H54 (cell line): ENCODE measurements at regions not wholly inside any gene's neighbourhood (a gene's known extent, or its start where the extent isn't known, plus 50 kb on each side); places are given as distances from the start of the nearest gene placed in this dataset.

Source experiments
- DNase-seq: peaks from one replicate; pipeline ENCODE4 v3.0.0; 2011; ENCODE audit warnings: low spot score, mixed read lengths; ENCODE audit not compliant: insufficient read length
- FAIRE-seq: peaks from 3 replicates; lab custom pipeline; 2011; peaks lifted over from hg19 to GRCh38; lab: Jason Lieb, UNC
- POLR2A ChIP-seq: IDR thresholded peaks from 2 replicates; pipeline ENCODE4 v1.6.1; 2011; ENCODE audit warnings: low read depth, mild to moderate bottlenecking, low read length

DNA sequence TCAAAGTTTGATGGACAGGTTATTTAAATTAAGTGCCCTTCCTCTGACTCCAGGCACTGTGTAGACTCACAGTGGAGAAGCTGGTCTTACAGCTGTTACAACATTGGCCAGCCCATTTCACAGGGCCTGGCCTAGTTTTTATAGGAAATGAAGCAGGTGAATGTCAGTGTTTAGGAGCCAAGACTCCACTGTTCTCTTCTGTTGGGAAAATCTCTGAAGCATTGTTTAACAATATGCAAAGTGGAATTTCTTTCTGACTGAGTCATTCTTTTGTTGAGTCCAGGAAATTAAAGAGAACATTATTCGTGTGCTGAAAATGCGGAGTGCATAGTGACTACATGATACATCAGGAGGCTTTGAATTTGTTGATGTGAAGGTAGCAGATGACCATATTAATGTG is 64.7 kb downstream of the ARRDC4 start:
- no peak for TF ChIP-seq POLR2A
- DNase-seq (no peak), FAIRE-seq (no peak)

DNA sequence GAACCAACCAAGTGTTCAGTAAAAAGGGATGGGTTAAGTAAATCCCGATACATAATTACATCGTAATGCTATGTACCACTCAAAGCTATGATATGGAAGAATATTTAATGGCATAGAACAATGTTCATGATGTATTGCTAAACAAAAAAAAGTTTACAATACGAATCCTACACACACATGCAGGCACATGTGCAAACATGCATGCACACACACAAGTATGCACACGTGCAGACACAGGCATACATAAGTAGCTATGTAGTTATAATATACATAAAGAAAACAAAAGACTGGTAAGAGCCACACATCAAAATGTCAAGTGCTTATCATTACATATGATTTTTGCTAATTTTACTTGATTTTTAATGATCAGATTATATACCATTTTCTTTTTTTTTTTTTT is 74.2 kb downstream of the ARRDC4 start:
- no peak for DNase-seq
- no peak for TF ChIP-seq POLR2A
- no peak for FAIRE-seq

DNA sequence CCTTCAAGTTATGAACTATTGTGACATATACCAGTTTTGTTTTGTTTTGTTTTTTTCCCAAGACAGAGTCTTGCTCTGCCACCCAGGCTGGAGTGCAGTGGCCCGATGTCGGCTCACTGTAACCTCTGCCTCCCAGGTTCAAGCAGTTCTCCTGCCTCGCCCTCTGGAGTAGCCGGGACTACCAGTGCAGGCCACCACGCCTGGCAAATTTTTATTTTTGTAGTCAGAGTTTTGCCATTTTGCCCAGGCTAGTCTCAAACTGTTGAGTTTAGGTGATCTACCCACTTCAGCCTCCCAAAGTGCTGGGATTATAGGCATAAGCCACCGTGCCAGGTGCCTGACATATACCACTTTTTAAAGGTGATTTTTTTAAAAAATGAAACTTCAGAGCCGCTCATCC is 74.6 kb downstream of the ARRDC4 start:
- FAIRE-seq: no peak
- TF ChIP-seq POLR2A: no peak

DNA sequence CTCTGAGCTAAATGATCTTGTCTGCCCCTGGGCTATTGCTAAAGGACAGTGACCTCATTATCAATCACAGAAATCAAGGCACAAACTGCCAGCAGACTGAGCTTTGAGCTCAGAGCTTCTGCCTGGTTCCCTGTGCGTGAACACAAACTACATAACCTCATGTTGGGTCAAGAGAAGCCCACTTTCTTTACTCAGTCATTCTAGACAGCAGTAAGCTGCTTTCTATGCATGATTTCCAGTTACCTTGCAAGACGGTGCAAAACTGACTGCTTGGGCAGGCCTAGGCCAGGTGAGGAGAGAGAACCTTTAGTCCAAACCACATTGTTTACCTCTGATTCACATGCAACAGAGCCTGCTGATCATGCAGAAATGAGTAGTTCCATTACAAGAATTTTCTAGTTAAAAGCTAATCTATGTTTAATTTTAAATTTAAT is 75.1 kb downstream of the ARRDC4 start:
- no peak for FAIRE-seq
- no peak for DNase-seq
- TF ChIP-seq POLR2A: no peak

More for the DNA sequence above, 74.6 kb downstream of the ARRDC4 start:
- DNase-seq: no peak

DNA sequence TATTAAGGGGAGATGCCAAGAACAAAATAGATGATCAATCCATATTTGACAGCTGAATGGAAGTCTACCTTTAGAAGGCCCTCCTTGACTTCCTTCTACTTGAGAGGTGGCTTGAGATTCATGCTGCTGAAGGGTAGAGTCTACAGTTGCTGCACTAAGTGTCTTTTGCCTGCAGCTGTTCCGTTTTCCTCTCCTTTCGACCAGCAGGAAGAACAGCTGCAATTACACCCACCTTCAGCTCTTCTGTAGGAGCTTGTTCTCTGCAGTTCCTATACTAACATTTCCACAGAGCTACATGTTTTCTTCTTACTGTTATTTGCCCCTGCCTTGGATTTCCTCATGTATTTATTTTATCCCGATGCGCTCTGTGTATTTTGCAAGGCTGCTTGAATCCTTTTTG is 79.1 kb downstream of the ARRDC4 start:
- DNase-seq (no peak), FAIRE-seq (no peak)
- TF ChIP-seq POLR2A: no peak

DNA sequence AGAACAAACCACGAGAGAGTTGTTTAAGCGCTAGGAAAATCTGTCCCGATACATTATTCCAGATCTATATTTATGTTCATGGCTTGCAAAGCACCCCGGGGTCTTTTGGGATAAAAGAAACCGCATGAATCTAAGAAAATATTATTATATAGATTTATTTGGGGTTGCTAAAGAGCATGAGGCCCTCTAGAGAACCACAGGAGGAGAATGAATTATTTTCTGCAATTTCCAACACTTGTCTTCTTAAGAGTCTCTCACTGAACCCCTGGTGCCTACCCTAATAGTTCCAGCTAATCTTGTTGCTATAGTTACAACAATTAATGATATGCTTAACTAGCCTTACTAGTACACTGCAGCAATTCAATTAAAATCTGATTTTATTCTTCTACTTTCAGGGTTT is 79.6 kb downstream of the ARRDC4 start:
- DNase-seq (no peak), FAIRE-seq (no peak)
- TF ChIP-seq POLR2A: no peak

DNA sequence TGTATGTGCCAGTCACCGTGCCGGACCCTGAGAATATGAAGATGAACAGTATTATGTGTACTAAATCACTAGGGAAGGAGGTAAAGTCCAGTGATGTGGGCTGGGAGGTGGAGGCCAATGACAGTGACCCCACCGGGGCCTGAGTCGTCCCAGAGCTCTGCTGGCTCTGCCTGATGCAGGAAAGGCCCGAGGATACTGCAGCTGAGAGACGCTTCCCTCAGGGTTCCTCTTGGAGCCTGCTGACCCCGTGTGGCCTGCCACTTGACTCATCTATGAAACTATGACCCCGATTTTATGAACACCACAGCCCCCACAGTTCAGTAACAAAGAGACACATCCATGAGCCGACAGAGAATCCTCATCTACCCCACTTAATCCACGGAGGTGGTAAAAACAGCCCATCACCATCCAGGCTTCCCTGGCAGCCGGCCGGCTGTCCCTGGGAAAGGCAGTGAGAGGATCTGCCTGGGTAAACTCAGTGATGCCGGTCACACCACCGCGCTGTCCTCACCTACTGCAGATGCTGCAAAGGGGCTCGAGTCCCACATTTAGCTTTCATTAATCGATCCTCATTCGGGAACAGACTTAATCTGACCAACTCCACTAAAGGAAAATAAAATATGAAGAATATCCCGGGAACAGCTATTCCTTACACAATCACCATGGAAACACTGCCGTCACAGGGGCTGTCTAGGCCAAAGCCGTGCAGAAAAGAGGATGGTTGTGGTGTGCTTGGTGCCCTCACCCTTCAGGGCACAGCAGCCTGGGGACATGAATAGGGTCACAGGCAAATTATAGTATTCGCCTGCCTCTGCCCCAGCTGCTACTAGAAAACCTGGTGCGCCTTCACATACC is 82.9 kb downstream of the ARRDC4 start:
- DNase-seq: no peak
- no peak for FAIRE-seq
- no peak for TF ChIP-seq POLR2A

DNA sequence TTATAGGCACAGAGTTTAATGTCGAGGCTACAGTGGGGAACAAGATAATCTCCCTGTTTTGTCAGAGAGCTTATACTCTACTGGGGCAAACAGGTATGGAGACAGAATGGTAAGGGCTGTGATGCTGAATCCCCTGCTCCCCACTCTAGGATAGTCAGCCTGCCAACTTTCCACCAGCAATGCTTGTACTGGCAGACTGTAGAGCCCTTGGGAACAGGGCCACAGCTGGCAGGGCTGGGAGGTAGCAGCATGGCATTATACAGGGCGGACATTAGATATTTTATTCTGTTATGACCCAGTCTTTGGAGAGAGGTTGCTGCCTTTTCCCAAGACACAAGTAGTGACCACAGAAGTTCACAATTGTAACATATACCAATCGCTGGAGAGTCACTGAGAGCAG is 91.2 kb downstream of the ARRDC4 start:
- FAIRE-seq (no peak), DNase-seq (no peak)
- TF ChIP-seq POLR2A: no peak

DNA sequence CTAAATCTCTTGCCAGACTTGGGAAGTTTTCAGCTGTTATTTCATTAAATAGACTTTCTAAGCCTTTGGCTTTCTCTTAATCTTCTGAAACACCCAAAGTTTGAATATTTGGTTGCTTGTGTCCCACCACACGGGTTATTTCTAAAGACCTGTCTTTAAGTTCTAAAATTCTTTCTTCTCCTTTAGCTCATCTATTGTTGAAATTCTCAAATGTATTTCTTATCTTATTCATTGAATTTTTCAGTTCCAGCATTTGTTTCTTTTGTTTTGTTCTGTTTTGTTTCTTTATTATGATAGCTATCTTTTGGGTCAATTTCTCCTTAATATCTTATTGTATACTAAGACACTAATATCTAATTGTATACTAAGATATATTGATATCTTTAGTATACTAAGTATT is 97.0 kb downstream of the ARRDC4 start:
- FAIRE-seq (no peak), DNase-seq (no peak)
- no peak for TF ChIP-seq POLR2A

DNA sequence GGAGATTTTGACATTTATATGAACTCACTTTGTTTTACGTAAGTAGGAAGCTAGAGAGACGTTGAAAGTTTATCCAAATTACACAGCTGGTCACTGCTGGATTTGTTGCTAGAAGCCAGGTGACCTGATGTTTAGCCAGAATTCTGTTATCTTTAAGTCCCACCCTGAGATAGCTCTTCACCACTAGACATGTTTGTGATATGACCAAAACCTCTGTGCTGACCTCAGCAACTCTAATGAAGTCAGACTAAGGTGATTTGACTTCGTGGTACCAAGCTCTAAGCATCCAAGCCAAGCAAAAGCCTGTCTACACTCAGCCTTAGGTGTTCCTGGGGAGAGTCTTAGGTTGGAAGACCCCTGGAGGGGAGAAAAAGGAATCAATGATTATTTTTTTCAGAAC is 102.4 kb downstream of the ARRDC4 start:
- TF ChIP-seq POLR2A: no peak
- DNase-seq: no peak
- FAIRE-seq: no peak

DNA sequence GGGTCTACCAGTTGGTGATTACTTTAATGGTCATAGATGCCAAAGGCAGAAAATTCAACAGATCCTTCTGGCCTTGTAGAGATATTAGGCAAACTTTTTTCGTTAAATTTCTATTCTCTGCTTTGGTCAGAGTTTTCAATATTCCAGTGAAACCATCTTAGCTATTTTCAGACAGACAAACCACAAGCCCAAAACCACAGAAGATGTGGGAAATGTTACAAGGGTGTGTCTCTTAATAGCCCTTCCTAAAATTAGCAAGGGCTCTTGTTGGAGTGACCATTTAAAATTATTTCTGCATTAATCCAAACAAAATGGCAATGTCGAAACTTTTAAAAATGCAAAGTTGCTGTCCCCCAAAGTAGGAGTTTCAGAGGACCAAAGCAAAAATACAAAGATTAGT is 102.8 kb downstream of the ARRDC4 start:
- no peak for DNase-seq
- TF ChIP-seq POLR2A: no peak
- FAIRE-seq: no peak

DNA sequence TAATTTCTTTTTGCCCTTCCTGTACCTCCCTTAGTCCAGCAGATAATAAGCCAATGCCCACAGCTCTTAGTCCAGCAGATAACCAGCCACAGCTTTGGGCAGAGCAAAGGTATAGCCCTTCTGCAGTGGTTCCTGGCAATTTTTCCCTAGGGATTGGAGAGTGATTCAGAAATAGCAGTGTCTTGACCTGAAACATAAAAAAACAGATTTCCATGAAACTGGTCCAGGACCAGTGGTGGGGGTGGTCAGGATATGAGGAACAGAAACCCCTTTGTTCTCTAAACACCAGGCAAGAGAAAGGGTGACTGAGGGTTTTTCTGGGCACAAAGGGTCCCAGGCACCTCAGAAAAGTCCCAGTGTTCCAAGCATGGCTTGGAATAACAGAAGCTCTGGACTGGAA is 103.4 kb downstream of the ARRDC4 start:
- DNase-seq: no peak

DNA sequence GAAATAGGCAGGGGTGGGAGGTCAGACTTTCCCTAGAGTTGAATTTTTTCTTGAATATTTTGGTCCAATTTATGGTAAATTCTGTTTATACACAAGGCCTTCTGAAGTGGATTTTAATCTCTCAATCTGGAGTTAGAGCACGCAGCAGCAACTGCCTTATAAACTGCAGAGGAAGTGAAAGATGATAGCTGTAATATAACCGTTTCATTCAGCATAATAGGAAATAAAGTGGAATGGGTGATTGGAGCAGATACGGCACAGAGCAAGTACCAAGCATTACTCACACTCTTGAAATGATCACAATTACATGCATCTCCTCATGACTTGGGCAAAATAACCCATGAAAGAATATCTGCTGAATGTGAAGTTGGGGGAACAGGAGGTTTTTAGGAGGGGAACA is 106.8 kb downstream of the ARRDC4 start:
- DNase-seq (no peak), FAIRE-seq (no peak)
- no peak for TF ChIP-seq POLR2A

More for the DNA sequence above, 103.4 kb downstream of the ARRDC4 start:
- no peak for TF ChIP-seq POLR2A
- FAIRE-seq: no peak

DNA sequence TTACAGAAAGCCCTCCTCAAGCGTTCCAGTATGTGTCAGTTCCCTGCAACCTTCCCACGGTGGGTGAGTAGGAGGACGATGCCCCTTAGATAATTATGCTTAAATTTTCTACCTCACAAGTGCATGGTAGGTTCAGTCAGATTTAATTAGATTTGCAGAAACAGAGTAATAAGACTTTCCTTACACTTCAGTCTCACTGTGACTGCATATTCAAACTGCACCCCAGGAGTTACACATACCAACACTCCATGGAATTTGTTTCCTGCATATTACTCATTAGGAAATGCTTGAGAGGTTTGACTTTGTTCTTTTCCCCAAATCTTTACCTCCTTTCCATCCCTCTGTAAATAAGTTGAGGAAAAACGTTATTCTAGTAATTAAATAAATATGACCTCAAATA is 108.8 kb downstream of the ARRDC4 start:
- FAIRE-seq (no peak), DNase-seq (no peak)
- TF ChIP-seq POLR2A: no peak

DNA sequence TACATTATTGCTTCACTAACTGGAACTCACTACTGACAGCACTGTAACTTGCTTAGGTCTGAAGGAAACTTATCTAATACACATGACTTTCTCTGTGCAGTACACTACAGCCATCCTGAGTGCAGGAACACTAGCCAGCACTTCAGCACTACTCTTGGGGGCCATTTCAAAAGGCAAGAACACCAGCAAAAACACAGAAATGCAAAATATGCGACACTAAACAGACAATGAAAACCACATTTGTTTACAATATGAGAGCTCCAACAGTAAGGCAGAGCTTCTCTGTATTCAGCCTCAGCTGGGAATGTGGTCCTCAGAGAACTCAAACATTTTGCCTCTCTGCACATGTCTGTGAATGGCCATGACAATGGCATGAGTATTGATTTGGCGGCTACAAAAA is 109.6 kb downstream of the ARRDC4 start:
- TF ChIP-seq POLR2A: no peak
- FAIRE-seq (no peak), DNase-seq (no peak)
